ENCODE measurements at regions not wholly inside any gene's neighbourhood (a gene's known extent, or its start where the extent isn't known, plus 50 kb on each side); places are given as distances from the start of the nearest gene placed in this dataset.

DNA sequence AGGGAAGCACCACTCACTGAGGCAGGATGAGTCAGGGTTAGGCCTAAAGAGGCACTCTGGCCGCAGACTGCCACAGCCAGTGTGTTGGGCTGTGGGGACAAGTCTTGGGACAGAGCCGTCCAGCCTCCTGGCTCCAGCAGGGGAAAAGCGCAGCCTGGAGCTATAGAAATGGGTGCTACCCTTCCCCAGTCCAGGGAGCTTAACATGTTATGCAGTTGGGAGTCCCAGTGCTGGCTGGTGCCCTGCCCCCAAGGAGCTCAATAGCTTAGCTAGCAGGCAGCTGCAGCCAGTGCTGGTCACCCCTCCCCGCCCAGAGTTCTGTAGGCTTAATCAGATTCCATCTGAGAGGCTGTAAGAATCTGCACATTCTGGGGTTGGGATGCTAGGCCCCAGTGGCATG lies 399.6 kb upstream of the TUSC1 start:
- Histone ChIP-seq H3K27ac (ENCODE audit: low read depth in 1 of 2, low read length in 2 of 2) (no peak overlapping the region), H3K4me3 (ENCODE audit: low read length) (no peak overlapping the region), H3K27me3 (ENCODE audit: control insufficient read depth in 1 of 2, insufficient read depth in 2 of 2, low read length in 2 of 2) (no peaks in the 10 kb centered on the region), H3K4me1 (ENCODE audit: insufficient read depth, low read length) (no peaks in the 10 kb centered on the region), H3K36me3 (ENCODE audit: insufficient read depth, low read length) (no peaks in the 10 kb centered on the region), H3K9me3 (ENCODE audit: control insufficient read depth in 1 of 2, insufficient read depth in 1 of 2, low read length in 2 of 2) (peaks cover 4 to 14% of the 10 kb centered on the region in 2 experiments)
- no peaks in the 10 kb centered on the region for H3K4me1 Mint-ChIP-seq (ENCODE audit: low read depth)
- no peak for TF ChIP-seq CTCF (IDR thresholded peaks at IDR 0.05)
- ATAC-seq (ENCODE audit: poor library complexity) (no peak), DNase-seq (no peak)
- CTCF ChIA-PET: no interaction called here
- POLR2A ChIA-PET: no interaction called here
- peaks cover 25% of the 10 kb centered on the region for H3K9me3 Mint-ChIP-seq
- intact Hi-C loops (cut with DNase I, micrococcal nuclease): loop anchor here in 1 of 2 experiments (10.0 kb wide), 1 partner anchor 653 kb away; no protein-coding TSS in a partner anchor
- H3K27me3 Mint-ChIP-seq: no peaks in the 10 kb centered on the region
- no peak overlapping the region for H3K27ac Mint-ChIP-seq
- no peak overlapping the region for H3K4me3 Mint-ChIP-seq
- H3K36me3 Mint-ChIP-seq (ENCODE audit: low read depth): no peaks in the 10 kb centered on the region

DNA sequence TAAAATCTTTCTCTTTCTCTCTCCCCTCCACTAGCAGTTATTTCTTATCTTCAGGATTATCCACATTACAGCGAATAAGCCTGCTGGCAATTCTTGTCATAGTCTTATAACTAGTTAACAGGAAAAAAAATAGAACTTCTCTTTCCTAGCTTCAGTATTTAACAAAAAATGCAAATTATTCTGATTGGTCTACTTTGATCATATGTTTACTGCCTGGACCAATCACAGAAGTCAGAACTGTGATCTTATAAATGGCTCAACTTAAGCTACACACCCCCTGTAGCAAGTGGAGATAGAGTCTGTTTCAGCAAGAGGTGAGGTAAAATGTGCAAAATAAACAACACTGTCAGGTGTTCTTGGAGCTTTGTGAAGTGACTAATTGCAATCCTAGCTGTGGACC lies 389.4 kb upstream of the TUSC1 start:
- Histone ChIP-seq H3K27me3 (ENCODE audit: control insufficient read depth in 1 of 2, insufficient read depth in 2 of 2, low read length in 2 of 2) (no peaks in the 10 kb centered on the region), H3K36me3 (ENCODE audit: insufficient read depth, low read length) (no peaks in the 10 kb centered on the region), H3K4me3 (ENCODE audit: low read length) (no peak overlapping the region), H3K9me3 (ENCODE audit: control insufficient read depth in 1 of 2, insufficient read depth in 1 of 2, low read length in 2 of 2) (no peaks in the 10 kb centered on the region), H3K4me1 (ENCODE audit: insufficient read depth, low read length) (no peaks in the 10 kb centered on the region), H3K27ac (ENCODE audit: low read depth in 1 of 2, low read length in 2 of 2) (no peak overlapping the region)
- POLR2A ChIA-PET: no interaction called here
- H3K9me3 Mint-ChIP-seq: peaks cover 22% of the 10 kb centered on the region
- no peak for DNase-seq
- TF ChIP-seq CTCF (IDR thresholded peaks at IDR 0.05): no peak
- H3K4me1 Mint-ChIP-seq (ENCODE audit: low read depth): no peaks in the 10 kb centered on the region
- H3K4me3 Mint-ChIP-seq: no peak overlapping the region
- no peaks in the 10 kb centered on the region for H3K27me3 Mint-ChIP-seq
- no peaks in the 10 kb centered on the region for H3K36me3 Mint-ChIP-seq (ENCODE audit: low read depth)
- CTCF ChIA-PET: no interaction called here
- no peak overlapping the region for H3K27ac Mint-ChIP-seq
- intact Hi-C loops (cut with DNase I, micrococcal nuclease): no loop called here
- no peak for ATAC-seq (ENCODE audit: poor library complexity)

GRCh38 chr9:26066237-26066636 lies 388.0 kb upstream of the TUSC1 start:
- H3K27me3 Mint-ChIP-seq: no peaks in the 10 kb centered on the region
- Histone ChIP-seq H3K27ac (ENCODE audit: low read depth in 1 of 2, low read length in 2 of 2) (no peak overlapping the region), H3K4me1 (ENCODE audit: insufficient read depth, low read length) (no peaks in the 10 kb centered on the region), H3K9me3 (ENCODE audit: control insufficient read depth in 1 of 2, insufficient read depth in 1 of 2, low read length in 2 of 2) (no peaks in the 10 kb centered on the region), H3K4me3 (ENCODE audit: low read length) (no peak overlapping the region), H3K36me3 (ENCODE audit: insufficient read depth, low read length) (no peaks in the 10 kb centered on the region), H3K27me3 (ENCODE audit: control insufficient read depth in 1 of 2, insufficient read depth in 2 of 2, low read length in 2 of 2) (no peaks in the 10 kb centered on the region)
- H3K9me3 Mint-ChIP-seq: peaks cover 13% of the 10 kb centered on the region
- intact Hi-C loops (cut with DNase I, micrococcal nuclease): no loop called here
- no peak for TF ChIP-seq CTCF (IDR thresholded peaks at IDR 0.05)
- POLR2A ChIA-PET: no interaction called here
- no peak overlapping the region for H3K27ac Mint-ChIP-seq
- no peaks in the 10 kb centered on the region for H3K4me1 Mint-ChIP-seq (ENCODE audit: low read depth)
- no peak for ATAC-seq (ENCODE audit: poor library complexity)
- no peak overlapping the region for H3K4me3 Mint-ChIP-seq
- CTCF ChIA-PET: no interaction called here
- no peaks in the 10 kb centered on the region for H3K36me3 Mint-ChIP-seq (ENCODE audit: low read depth)
- no peak for DNase-seq

Data from CD4-positive, alpha-beta T cell (primary cell).